ENCODE measurements at regions not wholly inside any gene's neighbourhood (a gene's known extent, or its start where the extent isn't known, plus 50 kb on each side); places are given as distances from the start of the nearest gene placed in this dataset.

DNA sequence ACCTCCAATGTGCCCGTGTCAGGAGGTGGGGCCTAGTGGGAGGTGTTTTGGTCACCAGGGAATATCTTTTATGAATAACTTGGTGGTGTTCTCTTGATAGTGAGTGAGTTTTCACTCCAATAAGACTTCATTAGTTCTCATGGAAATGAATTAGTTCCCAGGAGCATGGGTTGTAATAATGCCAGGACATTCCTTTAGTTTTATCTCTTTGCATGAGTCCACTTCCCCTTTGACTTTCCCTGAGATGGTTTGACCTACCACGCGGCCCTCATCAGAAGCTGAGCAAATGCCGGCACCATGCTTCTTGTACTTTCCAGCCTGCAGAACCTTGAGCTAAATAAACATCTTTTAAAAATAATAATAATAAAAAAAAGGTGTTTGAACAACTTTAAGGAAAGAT is 112.9 kb upstream of the ACSL4 start:
- TF ChIP-seq POLR2A (IDR thresholded peaks at IDR 0.05; ENCODE audit: low read depth, low read length) = no peak
- no peak for TF ChIP-seq TAF1 (IDR thresholded peaks at IDR 0.05; ENCODE audit: borderline replicate concordance, low read depth, low read length)
- TF ChIP-seq POLR2AphosphoS5 (IDR thresholded peaks at IDR 0.05; ENCODE audit: low read depth, low read length) = no peak

Data from GM12892 (cell line).